HUES64 (cell line): ENCODE measurements at regions not wholly inside any gene's neighbourhood (a gene's known extent, or its start where the extent isn't known, plus 50 kb on each side); places are given as distances from the start of the nearest gene placed in this dataset.
"Not testable (repeated sequence)": the region's sequence is repeated elsewhere in the genome, so short reads cannot be mapped to it uniquely, and the experiment has no call there.

Source experiments
- H3K27ac ChIP-seq: 2 replicates; pipeline ENCODE4 v1.7.0; 2013; ENCODE audit warnings: low read depth, low read length, inconsistent platforms
- H3K27me3 ChIP-seq: 2 replicates; pipeline ENCODE4 v1.6.1; 2013; ENCODE audit warnings: mild to moderate bottlenecking, low read length; ENCODE audit not compliant: insufficient read depth
- H3K36me3 ChIP-seq: 2 replicates; pipeline ENCODE4 v1.6.1; 2013; ENCODE audit warnings: mild to moderate bottlenecking, low read length; ENCODE audit not compliant: insufficient read depth
- H3K4me1 ChIP-seq: 2 replicates; pipeline ENCODE4 v1.6.1; 2013; ENCODE audit warnings: mild to moderate bottlenecking, low read length, moderate library complexity; ENCODE audit not compliant: insufficient read depth
- H3K4me3 ChIP-seq: 2 replicates; pipeline ENCODE4 v1.5.1; 2013; ENCODE audit warnings: mild to moderate bottlenecking, low read length, moderate library complexity
- H3K9ac ChIP-seq: 2 replicates; pipeline ENCODE4 v1.6.1; 2013; ENCODE audit warnings: mild to moderate bottlenecking, low read depth, low read length
- H3K9me3 ChIP-seq: 2 replicates; pipeline ENCODE4 v1.6.1; 2013; ENCODE audit warnings: low read depth, low read length; ENCODE audit not compliant: insufficient read depth
- WGBS: fragments of 150-250, 120-280 bp; methylation state at CpG from one replicate; pipeline ENCODE4 v1.1.7; 2013; ENCODE audit warnings: missing lambda C conversion rate; 5-methylcytosine and 5-hydroxymethylcytosine counted together

GRCh38 chr5:96319981-96320739 lies 112.9 kb downstream of the PCSK1 start:
- not testable (repeated sequence) for H3K9ac ChIP-seq, H3K4me3 ChIP-seq, H3K27me3 ChIP-seq, H3K4me1 ChIP-seq, H3K36me3 ChIP-seq, H3K9me3 ChIP-seq, H3K27ac ChIP-seq
- WGBS: 96% methylated on average over 11 of the region's 11 CpGs

- 100% methylated on average over 1 of the region's 1 CpG for WGBS
- H3K36me3 ChIP-seq: no peaks in the 10 kb centered on the region
- no peaks in the 10 kb centered on the region for H3K27me3 ChIP-seq
- H3K27ac ChIP-seq: no peak overlapping the region
- no peaks in the 10 kb centered on the region for H3K9me3 ChIP-seq
- H3K4me1 ChIP-seq: no peaks in the 10 kb centered on the region; the same call in 1 of the 2 replicates
- H3K4me3 ChIP-seq: no peak overlapping the region
- H3K9ac ChIP-seq: no peak overlapping the region
Observed at GRCh38 chr5:96318569-96319110, 114.4 kb downstream of the PCSK1 start.

GRCh38 chr5:96317945-96318344 lies 115.1 kb downstream of the PCSK1 start:
- no peaks in the 10 kb centered on the region; the same call in 1 of the 2 replicates for H3K4me1 ChIP-seq
- no peak overlapping the region for H3K9ac ChIP-seq
- no peaks in the 10 kb centered on the region for H3K36me3 ChIP-seq
- 95% methylated on average over 3 of the region's 3 CpGs for WGBS
- H3K27ac ChIP-seq: no peak overlapping the region
- no peaks in the 10 kb centered on the region for H3K27me3 ChIP-seq
- H3K4me3 ChIP-seq: no peak overlapping the region
- no peaks in the 10 kb centered on the region for H3K9me3 ChIP-seq

GRCh38 chr5:96316487-96316886 lies 116.6 kb downstream of the PCSK1 start:
- no peaks in the 10 kb centered on the region for H3K27me3 ChIP-seq
- H3K36me3 ChIP-seq: no peaks in the 10 kb centered on the region
- WGBS: 59% methylated on average over 2 of the region's 2 CpGs

GRCh38 chr5:96316017-96316416 lies 117.0 kb downstream of the PCSK1 start:
- H3K4me1 ChIP-seq: no peaks in the 10 kb centered on the region; the same call in 1 of the 2 replicates
- no peak overlapping the region for H3K27ac ChIP-seq
- no peak overlapping the region for H3K9ac ChIP-seq
- H3K4me3 ChIP-seq: no peak overlapping the region
- peaks cover 6% of the 10 kb centered on the region; the same call in 1 of the 2 replicates for H3K9me3 ChIP-seq
- no peaks in the 10 kb centered on the region for H3K36me3 ChIP-seq
- no peaks in the 10 kb centered on the region for H3K27me3 ChIP-seq

More at GRCh38 chr5:96316487-96316886, 116.6 kb downstream of the PCSK1 start:
- H3K4me3 ChIP-seq: no peak overlapping the region
- H3K9ac ChIP-seq: no peak overlapping the region
- no peaks in the 10 kb centered on the region; the same call in 1 of the 2 replicates for H3K4me1 ChIP-seq
- H3K9me3 ChIP-seq: peaks cover 3% of the 10 kb centered on the region; the same call in 1 of the 2 replicates
- no peak overlapping the region for H3K27ac ChIP-seq

- no peak overlapping the region for H3K27ac ChIP-seq
- no peak overlapping the region for H3K4me3 ChIP-seq
- H3K36me3 ChIP-seq: no peaks in the 10 kb centered on the region
- no peaks in the 10 kb centered on the region; the same call in 1 of the 2 replicates for H3K4me1 ChIP-seq
- peaks cover 12% of the 10 kb centered on the region; the same call in 1 of the 2 replicates for H3K9me3 ChIP-seq
- H3K9ac ChIP-seq: no peak overlapping the region
- no peaks in the 10 kb centered on the region for H3K27me3 ChIP-seq
Observed at GRCh38 chr5:96315431-96315830, 117.6 kb downstream of the PCSK1 start.

- H3K9me3 ChIP-seq: peaks cover 15% of the 10 kb centered on the region; the same call in 1 of the 2 replicates
- no peaks in the 10 kb centered on the region for H3K27me3 ChIP-seq
- H3K4me1 ChIP-seq: no peaks in the 10 kb centered on the region; the same call in 1 of the 2 replicates
- H3K27ac ChIP-seq: no peak overlapping the region
- H3K4me3 ChIP-seq: no peak overlapping the region
- no peak overlapping the region for H3K9ac ChIP-seq
- H3K36me3 ChIP-seq: no peaks in the 10 kb centered on the region
Observed at GRCh38 chr5:96312383-96312782, 120.7 kb downstream of the PCSK1 start.

- H3K27ac ChIP-seq, H3K4me3 ChIP-seq, H3K4me1 ChIP-seq, H3K36me3 ChIP-seq, H3K27me3 ChIP-seq, H3K9ac ChIP-seq: not testable (repeated sequence)
- peaks cover 21% of the 10 kb centered on the region for H3K9me3 ChIP-seq
Observed at GRCh38 chr5:96307047-96307446, 126.0 kb downstream of the PCSK1 start.

GRCh38 chr5:96302174-96302738 lies 130.8 kb downstream of the PCSK1 start:
- H3K4me3 ChIP-seq: no peak overlapping the region
- H3K4me1 ChIP-seq: no peaks in the 10 kb centered on the region
- no peaks in the 10 kb centered on the region for H3K36me3 ChIP-seq
- H3K27me3 ChIP-seq: no peaks in the 10 kb centered on the region
- no peak overlapping the region for H3K9ac ChIP-seq
- H3K27ac ChIP-seq: peak overlapping the region; percentile 80; the same call in 1 of the 2 replicates
- peaks cover 15% of the 10 kb centered on the region for H3K9me3 ChIP-seq
- WGBS: 54% methylated on average over 4 of the region's 4 CpGs

- no peaks in the 10 kb centered on the region for H3K27me3 ChIP-seq
- H3K4me3 ChIP-seq: no peak overlapping the region
- no peaks in the 10 kb centered on the region for H3K36me3 ChIP-seq
- peaks cover 15% of the 10 kb centered on the region for H3K9me3 ChIP-seq
- no peak overlapping the region for H3K27ac ChIP-seq
- H3K9ac ChIP-seq: no peak overlapping the region
- no peaks in the 10 kb centered on the region for H3K4me1 ChIP-seq
Observed at GRCh38 chr5:96300976-96301375, 132.1 kb downstream of the PCSK1 start.

- Histone ChIP-seq H3K36me3 (no peaks in the 10 kb centered on the region), H3K4me1 (0 out of 2 replicates have a peak, but pooled peaks cover 4% of the 10 kb centered on the region), H3K9me3 (peaks cover 11% of the 10 kb centered on the region), H3K27me3 (no peaks in the 10 kb centered on the region), H3K4me3 (no peak overlapping the region), H3K27ac (no peak overlapping the region), H3K9ac (no peak overlapping the region)
- 44% methylated on average over 2 of the region's 3 CpGs for WGBS
Observed at GRCh38 chr5:96297867-96298266, 135.2 kb downstream of the PCSK1 start.
